Fibroblast of lung (primary cell): ENCODE measurements at regions not wholly inside any gene's neighbourhood (a gene's known extent, or its start where the extent isn't known, plus 50 kb on each side); places are given as distances from the start of the nearest gene placed in this dataset.

Source experiments
- EZH2 ChIP-seq: IDR thresholded peaks from 2 replicates; pipeline ENCODE4 v1.5.1; 2012; ENCODE audit warnings: low read length, control low read depth, mild to moderate bottlenecking; ENCODE audit errors: missing control alignments
- TF ChIP-seq, protein P1 (sequence below), 2 donors: IDR thresholded peaks in 1 of 2; conservative IDR thresholded peaks in 1 of 2; 1 replicate in 1 of 2; 2 replicates in 1 of 2; pipeline ENCODE4 v1.5.1; 2011 to 2012; ENCODE audit warnings: low read length in 2 of 2, control low read depth in 1 of 2, inconsistent platforms in 1 of 2, low read depth in 1 of 2, mild to moderate bottlenecking in 1 of 2

DNA sequence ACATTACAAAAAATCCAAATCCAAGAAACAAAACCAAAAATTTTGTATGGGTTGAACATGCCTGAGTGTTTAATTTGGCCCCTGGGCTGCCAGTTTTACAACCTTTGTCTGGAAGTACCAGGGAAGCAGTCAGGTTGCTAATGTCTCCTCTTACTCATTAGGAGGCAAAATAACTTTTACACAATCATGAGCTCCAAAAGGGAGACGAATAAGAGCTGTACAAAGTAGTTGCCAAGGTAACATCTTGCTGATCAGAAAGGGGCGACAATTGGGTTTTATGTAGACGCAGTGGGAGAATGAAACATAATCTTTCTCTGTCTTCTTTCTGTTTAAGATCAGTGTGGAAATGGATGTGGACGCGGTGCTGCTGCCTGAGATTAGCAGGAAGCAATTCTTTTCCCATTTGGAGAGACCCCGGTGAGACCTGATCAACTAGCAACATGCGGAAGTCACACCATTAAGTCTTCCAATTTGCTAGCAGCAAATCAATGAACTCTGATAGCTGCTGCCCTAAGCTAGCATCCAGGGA is 90.7 kb upstream of the IGFBP7 start:
- no peak for TF ChIP-seq EZH2
- TF ChIP-seq, protein P1, sequence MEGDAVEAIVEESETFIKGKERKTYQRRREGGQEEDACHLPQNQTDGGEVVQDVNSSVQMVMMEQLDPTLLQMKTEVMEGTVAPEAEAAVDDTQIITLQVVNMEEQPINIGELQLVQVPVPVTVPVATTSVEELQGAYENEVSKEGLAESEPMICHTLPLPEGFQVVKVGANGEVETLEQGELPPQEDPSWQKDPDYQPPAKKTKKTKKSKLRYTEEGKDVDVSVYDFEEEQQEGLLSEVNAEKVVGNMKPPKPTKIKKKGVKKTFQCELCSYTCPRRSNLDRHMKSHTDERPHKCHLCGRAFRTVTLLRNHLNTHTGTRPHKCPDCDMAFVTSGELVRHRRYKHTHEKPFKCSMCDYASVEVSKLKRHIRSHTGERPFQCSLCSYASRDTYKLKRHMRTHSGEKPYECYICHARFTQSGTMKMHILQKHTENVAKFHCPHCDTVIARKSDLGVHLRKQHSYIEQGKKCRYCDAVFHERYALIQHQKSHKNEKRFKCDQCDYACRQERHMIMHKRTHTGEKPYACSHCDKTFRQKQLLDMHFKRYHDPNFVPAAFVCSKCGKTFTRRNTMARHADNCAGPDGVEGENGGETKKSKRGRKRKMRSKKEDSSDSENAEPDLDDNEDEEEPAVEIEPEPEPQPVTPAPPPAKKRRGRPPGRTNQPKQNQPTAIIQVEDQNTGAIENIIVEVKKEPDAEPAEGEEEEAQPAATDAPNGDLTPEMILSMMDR (conservative IDR thresholded peaks at IDR 0.05 in 1 of 2, IDR thresholded peaks at IDR 0.05 in 1 of 2; ENCODE audit: low read depth in 1 of 2, low read length in 2 of 2): no peak
